SH-SY5Y (cell line): ENCODE measurements at regions not wholly inside any gene's neighbourhood (a gene's known extent, or its start where the extent isn't known, plus 50 kb on each side); places are given as distances from the start of the nearest gene placed in this dataset.

Experiments used
- GATA2 ChIP-seq: IDR thresholded peaks from 2 replicates; pipeline ENCODE4 v1.6.1; 2011; ENCODE audit warnings: mild to moderate bottlenecking, low read depth, low read length
- GATA3 ChIP-seq: IDR thresholded peaks from 2 replicates; pipeline ENCODE4 v1.6.1; 2011; ENCODE audit warnings: low read depth, mild to moderate bottlenecking, low read length, moderate library complexity

GRCh38 chr5:72558383-72558782, 51.2 kb upstream of the ZNF366 start:
- TF ChIP-seq GATA2 (no peak), GATA3 (no peak)
